ENCODE measurements at regions not wholly inside any gene's neighbourhood (a gene's known extent, or its start where the extent isn't known, plus 50 kb on each side); places are given as distances from the start of the nearest gene placed in this dataset.

DNA sequence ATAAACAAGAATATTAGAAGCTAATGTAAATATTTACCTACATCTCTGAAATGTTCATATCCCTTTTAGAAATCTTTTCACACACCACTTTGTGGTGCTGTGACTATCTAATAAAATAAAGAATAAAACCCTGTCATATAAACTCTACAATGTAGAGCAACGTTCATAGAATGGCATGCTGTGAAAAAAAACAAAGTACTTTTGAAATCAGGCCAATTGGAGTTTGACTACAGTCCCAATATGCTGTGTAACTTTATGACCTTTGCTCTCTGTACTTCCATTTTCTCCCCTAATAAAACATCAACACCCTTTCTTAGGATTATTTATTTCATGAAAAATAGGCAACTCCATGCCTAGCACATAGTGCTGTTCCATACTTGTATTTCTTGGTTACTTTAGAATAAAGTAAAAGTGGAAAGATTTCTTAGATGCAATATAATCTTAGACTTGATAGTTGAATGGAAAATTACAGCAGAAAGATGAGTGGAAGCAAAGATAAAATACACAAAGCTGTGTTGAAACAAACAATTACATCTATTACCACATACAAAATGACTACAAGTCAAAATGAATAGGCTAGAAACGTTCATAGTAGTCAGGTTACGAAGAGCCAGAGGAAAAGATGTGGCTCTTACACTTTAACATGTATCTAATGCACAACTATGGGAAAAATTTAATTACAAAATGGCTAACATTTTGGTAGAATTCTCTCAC is 613.2 kb upstream of the SLITRK5 start:
- Histone ChIP-seq H3K27ac (ENCODE audit: low read depth, low read length, poor library complexity, severe bottlenecking) (no peak overlapping the region), H3K79me2 (ENCODE audit: insufficient read depth, low read length) (no peaks in the 10 kb centered on the region), H3K9ac (ENCODE audit: low read length) (no peak overlapping the region), H3F3A (ENCODE audit: insufficient read depth, low read length) (no peaks in the 10 kb centered on the region), H3K4me2 (ENCODE audit: low read length) (no peak overlapping the region), H4K20me1 (ENCODE audit: insufficient read depth, low read length) (no peaks in the 10 kb centered on the region), H3K27me3 (ENCODE audit: insufficient read depth, low read length) (no peaks in the 10 kb centered on the region), H2AFZ (ENCODE audit: low read length) (no peak overlapping the region), H3K4me1 (ENCODE audit: insufficient read depth, low read length, severe bottlenecking) (no peaks in the 10 kb centered on the region), H3K4me3 (ENCODE audit: low read depth, low read length, poor library complexity, severe bottlenecking) (no peak overlapping the region), H3K9me3 (ENCODE audit: low read length) (no peaks in the 10 kb centered on the region), H3K9me2 (ENCODE audit: low read depth, low read length) (no peaks in the 10 kb centered on the region; the same call in 1 of the 2 replicates), H3K36me3 (ENCODE audit: insufficient read depth, low read length) (no peaks in the 10 kb centered on the region)
- TF ChIP-seq, protein P1, sequence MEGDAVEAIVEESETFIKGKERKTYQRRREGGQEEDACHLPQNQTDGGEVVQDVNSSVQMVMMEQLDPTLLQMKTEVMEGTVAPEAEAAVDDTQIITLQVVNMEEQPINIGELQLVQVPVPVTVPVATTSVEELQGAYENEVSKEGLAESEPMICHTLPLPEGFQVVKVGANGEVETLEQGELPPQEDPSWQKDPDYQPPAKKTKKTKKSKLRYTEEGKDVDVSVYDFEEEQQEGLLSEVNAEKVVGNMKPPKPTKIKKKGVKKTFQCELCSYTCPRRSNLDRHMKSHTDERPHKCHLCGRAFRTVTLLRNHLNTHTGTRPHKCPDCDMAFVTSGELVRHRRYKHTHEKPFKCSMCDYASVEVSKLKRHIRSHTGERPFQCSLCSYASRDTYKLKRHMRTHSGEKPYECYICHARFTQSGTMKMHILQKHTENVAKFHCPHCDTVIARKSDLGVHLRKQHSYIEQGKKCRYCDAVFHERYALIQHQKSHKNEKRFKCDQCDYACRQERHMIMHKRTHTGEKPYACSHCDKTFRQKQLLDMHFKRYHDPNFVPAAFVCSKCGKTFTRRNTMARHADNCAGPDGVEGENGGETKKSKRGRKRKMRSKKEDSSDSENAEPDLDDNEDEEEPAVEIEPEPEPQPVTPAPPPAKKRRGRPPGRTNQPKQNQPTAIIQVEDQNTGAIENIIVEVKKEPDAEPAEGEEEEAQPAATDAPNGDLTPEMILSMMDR (IDR thresholded peaks at IDR 0.05; ENCODE audit: low read length): no peak
- TF ChIP-seq EZH2 (IDR thresholded peaks at IDR 0.05; ENCODE audit: borderline replicate concordance, low read length): no peak

- Histone ChIP-seq H4K20me1 (ENCODE audit: insufficient read depth, low read length) (no peaks in the 10 kb centered on the region), H3K36me3 (ENCODE audit: insufficient read depth, low read length) (no peaks in the 10 kb centered on the region), H3F3A (ENCODE audit: insufficient read depth, low read length) (no peaks in the 10 kb centered on the region), H3K27me3 (ENCODE audit: insufficient read depth, low read length) (no peaks in the 10 kb centered on the region), H3K4me3 (ENCODE audit: low read depth, low read length, poor library complexity, severe bottlenecking) (no peak overlapping the region), H3K27ac (ENCODE audit: low read depth, low read length, poor library complexity, severe bottlenecking) (no peak overlapping the region), H3K9me2 (ENCODE audit: low read depth, low read length) (no peaks in the 10 kb centered on the region; the same call in 1 of the 2 replicates), H3K4me2 (ENCODE audit: low read length) (no peak overlapping the region), H2AFZ (ENCODE audit: low read length) (no peak overlapping the region), H3K79me2 (ENCODE audit: insufficient read depth, low read length) (no peaks in the 10 kb centered on the region), H3K9me3 (ENCODE audit: low read length) (no peaks in the 10 kb centered on the region), H3K4me1 (ENCODE audit: insufficient read depth, low read length, severe bottlenecking) (no peaks in the 10 kb centered on the region), H3K9ac (ENCODE audit: low read length) (no peak overlapping the region)
- TF ChIP-seq EZH2 (IDR thresholded peaks at IDR 0.05; ENCODE audit: borderline replicate concordance, low read length): no peak
- TF ChIP-seq, protein P1 (IDR thresholded peaks at IDR 0.05; ENCODE audit: low read length): no peak
Measured at GRCh38 chr13:87058786-87059329, 612.3 kb upstream of the SLITRK5 start.

DNA sequence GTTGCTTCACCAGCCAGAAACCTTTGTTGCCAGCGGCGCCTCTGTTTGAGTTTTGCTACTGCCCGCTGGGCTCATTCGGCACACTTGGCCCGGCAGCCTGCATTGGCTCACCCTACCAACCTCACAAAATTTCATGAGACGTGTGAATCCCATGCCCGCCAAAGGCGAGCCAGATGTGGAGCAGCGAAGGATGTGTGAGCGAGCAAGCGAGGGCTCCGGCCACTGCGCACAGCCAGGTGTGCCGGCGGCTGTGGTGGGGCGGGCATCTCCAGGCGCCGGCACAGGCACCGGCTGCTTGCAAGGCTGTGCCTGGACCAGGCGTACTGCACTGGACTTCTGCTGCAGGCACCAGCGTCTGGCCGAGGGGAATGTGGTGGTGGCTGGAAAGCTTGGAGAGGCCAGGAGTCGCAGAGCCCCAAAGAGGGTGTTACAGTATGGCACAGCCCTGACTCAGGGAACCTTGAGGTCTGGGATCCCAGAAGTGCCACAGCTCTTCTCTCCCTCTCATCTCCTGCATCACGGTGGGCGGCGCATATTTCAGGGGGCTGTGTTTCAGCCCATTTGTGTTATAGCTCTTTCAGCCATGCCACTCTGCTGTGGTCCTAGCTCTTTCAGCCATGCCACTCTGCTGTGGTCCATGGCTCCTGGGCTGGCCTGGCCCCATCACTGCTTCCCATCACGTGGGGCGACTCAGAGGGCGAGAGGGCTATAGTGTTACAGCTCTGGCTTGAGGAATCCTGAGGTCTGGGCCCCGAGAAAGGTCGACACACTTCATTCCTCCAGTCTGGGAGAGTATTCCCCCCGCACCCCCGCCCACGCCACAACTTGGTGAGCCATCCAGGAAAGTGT is 592.0 kb upstream of the SLITRK5 start:
- Histone ChIP-seq H3K4me1 (ENCODE audit: insufficient read depth, low read length, severe bottlenecking) (no peaks in the 10 kb centered on the region), H3K4me3 (ENCODE audit: low read depth, low read length, poor library complexity, severe bottlenecking) (no peak overlapping the region), H2AFZ (ENCODE audit: low read length) (no peak overlapping the region), H3K27ac (ENCODE audit: low read depth, low read length, poor library complexity, severe bottlenecking) (no peak overlapping the region), H3K27me3 (ENCODE audit: insufficient read depth, low read length) (no peaks in the 10 kb centered on the region), H3K36me3 (ENCODE audit: insufficient read depth, low read length) (no peaks in the 10 kb centered on the region), H4K20me1 (ENCODE audit: insufficient read depth, low read length) (no peaks in the 10 kb centered on the region), H3K9me2 (ENCODE audit: low read depth, low read length) (no peaks in the 10 kb centered on the region), H3F3A (ENCODE audit: insufficient read depth, low read length) (no peaks in the 10 kb centered on the region), H3K9me3 (ENCODE audit: low read length) (no peaks in the 10 kb centered on the region), H3K4me2 (ENCODE audit: low read length) (no peak overlapping the region), H3K79me2 (ENCODE audit: insufficient read depth, low read length) (no peaks in the 10 kb centered on the region), H3K9ac (ENCODE audit: low read length) (no peak overlapping the region)
- TF ChIP-seq EZH2 (IDR thresholded peaks at IDR 0.05; ENCODE audit: borderline replicate concordance, low read length): no peak
- TF ChIP-seq, protein P1 (IDR thresholded peaks at IDR 0.05; ENCODE audit: low read length): no peak

Data from OCI-LY1 (cell line).